GM13977 (cell line): ENCODE measurements at regions not wholly inside any gene's neighbourhood (a gene's known extent, or its start where the extent isn't known, plus 50 kb on each side); places are given as distances from the start of the nearest gene placed in this dataset.
"Not testable (repeated sequence)": the region's sequence is repeated elsewhere in the genome, so short reads cannot be mapped to it uniquely, and the experiment has no call there.

Source experiments
- DNase-seq: peaks from one replicate; pipeline ENCODE4 v3.0.0; 2012; ENCODE audit warnings: low spot score
- CTCF ChIP-seq: IDR thresholded peaks from 2 replicates; pipeline ENCODE4 v1.5.1; 2012; ENCODE audit warnings: mild to moderate bottlenecking, control low read depth; ENCODE audit not compliant: insufficient read depth; ENCODE audit errors: extremely low read depth, missing control alignments
- in situ Hi-C: fragments of 300-500 bp; cut with MboI; formaldehyde crosslinking; loops from one replicate; pipeline ENCODE4 v1.12.0; 2022; ENCODE audit warnings: low sequenced_read_pairs, low pct_unique_long_range_greater_than_20kb, mixed read lengths, inconsistent platforms; ENCODE audit not compliant: unreplicated experiment

- TF ChIP-seq CTCF: no peak
- no peak for DNase-seq
- in situ Hi-C loops: no loop called here
Measured at GRCh38 chr14:31911160-31911559, 165.9 kb upstream of the ARHGAP5 start.

- no peak for TF ChIP-seq CTCF
- in situ Hi-C loops: no loop called here
- no peak for DNase-seq
Measured at GRCh38 chr14:31913370-31913769, 163.7 kb upstream of the ARHGAP5 start.

GRCh38 chr14:31918289-31918688 is 158.8 kb upstream of the ARHGAP5 start:
- in situ Hi-C loops: not testable (repeated sequence)

GRCh38 chr14:31920001-31920400 is 157.1 kb upstream of the ARHGAP5 start:
- DNase-seq: no peak
- in situ Hi-C loops: no loop called here
- no peak for TF ChIP-seq CTCF

More at GRCh38 chr14:31918289-31918688, 158.8 kb upstream of the ARHGAP5 start:
- DNase-seq: not testable (repeated sequence)

GRCh38 chr14:31920989-31921650 is 156.0 kb upstream of the ARHGAP5 start:
- TF ChIP-seq CTCF: no peak
- in situ Hi-C loops: no loop called here
- no peak for DNase-seq

GRCh38 chr14:31921721-31922120 is 155.4 kb upstream of the ARHGAP5 start:
- TF ChIP-seq CTCF: no peak
- no peak for DNase-seq
- in situ Hi-C loops: no loop called here

GRCh38 chr14:31926123-31926522 is 151.0 kb upstream of the ARHGAP5 start:
- DNase-seq: peak; percentile 58
- in situ Hi-C loops: loop anchor here (25.0 kb wide), 2 partner anchors 336 to 536 kb away; no protein-coding TSS in a partner anchor
- TF ChIP-seq CTCF: peak; percentile 68
